ENCODE measurements at regions not wholly inside any gene's neighbourhood (a gene's known extent, or its start where the extent isn't known, plus 50 kb on each side); places are given as distances from the start of the nearest gene placed in this dataset.

DNA sequence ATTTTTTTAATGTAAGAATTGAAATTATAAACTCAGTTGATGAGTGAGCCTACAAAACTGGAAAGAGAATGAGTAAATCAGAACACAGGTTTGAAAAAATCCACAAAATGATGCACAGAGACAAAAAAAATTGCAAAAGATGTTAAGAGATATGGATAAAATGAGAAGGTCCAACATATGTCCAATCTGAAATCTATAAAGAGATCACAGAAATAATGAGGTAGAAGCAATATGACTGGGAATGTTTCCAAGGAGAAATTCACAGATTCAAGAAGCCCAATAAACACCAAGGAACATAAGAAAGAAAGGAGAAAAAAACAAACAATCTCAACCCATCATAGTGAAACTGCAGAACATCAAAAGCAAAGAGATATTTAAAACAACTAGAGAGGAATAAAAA is 288.4 kb upstream of the SLC30A5 start:
- TF ChIP-seq, protein P1, sequence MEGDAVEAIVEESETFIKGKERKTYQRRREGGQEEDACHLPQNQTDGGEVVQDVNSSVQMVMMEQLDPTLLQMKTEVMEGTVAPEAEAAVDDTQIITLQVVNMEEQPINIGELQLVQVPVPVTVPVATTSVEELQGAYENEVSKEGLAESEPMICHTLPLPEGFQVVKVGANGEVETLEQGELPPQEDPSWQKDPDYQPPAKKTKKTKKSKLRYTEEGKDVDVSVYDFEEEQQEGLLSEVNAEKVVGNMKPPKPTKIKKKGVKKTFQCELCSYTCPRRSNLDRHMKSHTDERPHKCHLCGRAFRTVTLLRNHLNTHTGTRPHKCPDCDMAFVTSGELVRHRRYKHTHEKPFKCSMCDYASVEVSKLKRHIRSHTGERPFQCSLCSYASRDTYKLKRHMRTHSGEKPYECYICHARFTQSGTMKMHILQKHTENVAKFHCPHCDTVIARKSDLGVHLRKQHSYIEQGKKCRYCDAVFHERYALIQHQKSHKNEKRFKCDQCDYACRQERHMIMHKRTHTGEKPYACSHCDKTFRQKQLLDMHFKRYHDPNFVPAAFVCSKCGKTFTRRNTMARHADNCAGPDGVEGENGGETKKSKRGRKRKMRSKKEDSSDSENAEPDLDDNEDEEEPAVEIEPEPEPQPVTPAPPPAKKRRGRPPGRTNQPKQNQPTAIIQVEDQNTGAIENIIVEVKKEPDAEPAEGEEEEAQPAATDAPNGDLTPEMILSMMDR (IDR thresholded peaks at IDR 0.05; ENCODE audit: control insufficient read depth, extremely low read depth, insufficient read depth), result no peak
- H3K4me3 ChIP-seq (ENCODE audit: low read depth, low read length), result no peak overlapping the region
- no peak for DNase-seq (ENCODE audit: low read depth)

DNA sequence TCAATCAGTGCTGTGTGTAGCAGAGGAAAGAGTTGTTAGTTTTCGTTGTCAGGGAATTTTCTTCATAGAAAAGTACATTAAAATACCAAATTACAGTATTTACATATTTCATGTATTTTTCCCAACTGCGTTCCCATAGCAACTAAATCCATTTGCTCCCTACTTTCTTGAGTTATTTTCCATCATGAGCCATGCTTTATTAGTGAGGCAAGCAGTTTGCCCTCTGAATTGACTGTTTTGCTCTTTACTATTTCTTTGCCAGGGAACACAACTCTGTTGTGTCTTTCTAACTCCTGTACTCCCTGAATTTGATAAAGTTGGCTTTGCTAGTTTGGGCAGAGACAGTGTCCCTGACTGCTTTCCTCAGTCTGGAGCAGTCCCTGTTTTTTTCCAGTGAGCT is 276.2 kb upstream of the SLC30A5 start:
- H3K4me3 ChIP-seq (ENCODE audit: low read depth, low read length), result no peak overlapping the region
- no peak for DNase-seq (ENCODE audit: low read depth)
- TF ChIP-seq, protein P1 (IDR thresholded peaks at IDR 0.05; ENCODE audit: control insufficient read depth, extremely low read depth, insufficient read depth), result no peak

DNA sequence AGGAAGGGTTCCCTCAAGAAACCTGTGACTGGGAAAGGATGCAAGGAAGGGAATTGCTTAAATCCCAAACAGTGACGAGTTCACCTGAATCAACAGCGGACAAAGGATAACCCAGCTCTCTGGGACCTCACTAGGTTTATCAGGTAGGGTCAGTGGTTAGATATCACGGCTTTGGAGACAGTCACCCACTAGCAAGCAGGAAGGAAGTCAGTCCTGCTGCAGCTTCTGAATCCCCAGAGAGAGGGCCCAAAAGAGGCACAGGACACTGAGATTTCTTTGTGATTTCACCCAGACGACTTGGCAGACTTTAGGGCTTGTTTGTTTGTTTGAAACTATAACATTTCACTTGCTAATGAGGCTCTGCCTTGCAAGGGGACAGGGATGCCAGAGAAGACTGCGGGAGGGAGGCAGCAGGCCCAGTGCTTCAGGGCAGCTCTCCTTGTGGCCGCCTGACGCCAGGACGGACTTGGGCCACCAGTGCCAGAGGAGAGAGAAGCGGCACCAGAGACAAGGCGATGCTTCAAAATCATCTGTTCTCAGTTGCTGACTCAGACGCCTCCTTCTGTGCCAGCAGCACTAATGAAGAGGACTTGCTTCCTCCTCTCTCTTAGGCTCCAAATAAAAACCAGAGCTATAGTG is 275.6 kb upstream of the SLC30A5 start:
- no peak for DNase-seq (ENCODE audit: low read depth)
- TF ChIP-seq, protein P1 (IDR thresholded peaks at IDR 0.05; ENCODE audit: control insufficient read depth, extremely low read depth, insufficient read depth), result no peak

DNA sequence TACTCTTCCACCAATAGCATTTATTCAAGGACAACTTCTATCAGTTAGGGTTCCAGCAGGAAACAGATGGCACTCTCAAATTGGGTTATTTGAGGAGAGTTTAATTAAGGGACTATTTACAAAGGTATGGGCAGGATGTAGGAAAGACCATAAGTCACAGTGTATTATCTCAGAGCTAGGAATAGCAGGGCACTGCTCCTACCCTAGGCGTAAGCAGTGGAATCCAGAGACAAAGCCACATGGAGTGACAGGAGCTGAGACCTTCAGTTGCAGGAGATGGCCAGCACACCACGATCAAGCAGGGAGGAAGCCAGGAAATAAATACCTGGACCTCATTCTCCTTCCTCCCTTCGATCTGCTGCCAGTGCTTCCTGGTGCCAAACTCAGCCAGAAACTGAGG is 274.9 kb upstream of the SLC30A5 start:
- H3K4me3 ChIP-seq (ENCODE audit: low read depth, low read length), result no peak overlapping the region
- TF ChIP-seq, protein P1 (IDR thresholded peaks at IDR 0.05; ENCODE audit: control insufficient read depth, extremely low read depth, insufficient read depth), result no peak
- no peak for DNase-seq (ENCODE audit: low read depth)

More for the DNA sequence above, 275.6 kb upstream of the SLC30A5 start:
- no peak overlapping the region for H3K4me3 ChIP-seq (ENCODE audit: low read depth, low read length)

DNA sequence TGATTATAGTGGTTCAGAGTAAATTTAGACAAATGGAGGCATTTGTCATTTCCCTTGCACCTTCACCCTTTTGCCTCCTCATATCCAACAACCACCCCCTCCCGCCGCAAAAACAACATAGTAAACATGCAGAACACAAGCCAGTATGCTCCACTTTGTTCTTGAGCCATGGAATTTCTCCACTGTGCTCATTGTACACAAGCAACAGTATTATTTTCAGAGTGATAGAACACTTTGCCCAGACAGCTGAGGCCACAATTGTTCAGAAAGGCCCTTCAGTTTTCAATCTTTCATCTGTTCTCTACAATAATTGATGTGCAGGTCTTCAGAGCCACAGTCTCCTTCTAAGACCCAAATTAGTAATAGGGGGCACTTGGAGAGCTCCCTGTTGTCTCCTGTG is 272.8 kb upstream of the SLC30A5 start:
- TF ChIP-seq, protein P1 (IDR thresholded peaks at IDR 0.05; ENCODE audit: control insufficient read depth, extremely low read depth, insufficient read depth), result no peak
- DNase-seq (ENCODE audit: low read depth), result no peak
- no peak overlapping the region for H3K4me3 ChIP-seq (ENCODE audit: low read depth, low read length)

DNA sequence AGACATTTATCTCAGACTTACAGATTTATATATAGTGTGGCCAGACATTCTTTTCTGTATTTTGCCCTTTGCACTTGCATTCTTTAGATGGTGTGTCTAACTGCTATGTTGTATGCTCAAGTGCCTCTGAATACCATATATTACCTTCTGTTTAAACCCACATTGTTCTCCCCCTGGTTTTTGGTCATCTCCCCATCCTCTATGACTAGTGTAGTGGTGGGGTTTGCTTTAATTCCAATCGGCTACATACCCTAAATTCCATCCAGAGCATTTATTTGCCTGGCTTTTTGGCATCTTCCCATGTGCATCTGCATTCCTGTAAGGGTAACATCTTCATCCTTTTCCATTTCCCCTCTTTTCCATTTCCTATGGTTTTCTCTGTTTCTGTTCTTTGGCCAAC is 271.0 kb upstream of the SLC30A5 start:
- no peak overlapping the region for H3K4me3 ChIP-seq (ENCODE audit: low read depth, low read length)
- DNase-seq (ENCODE audit: low read depth), result no peak
- TF ChIP-seq, protein P1 (IDR thresholded peaks at IDR 0.05; ENCODE audit: control insufficient read depth, extremely low read depth, insufficient read depth), result no peak

DNA sequence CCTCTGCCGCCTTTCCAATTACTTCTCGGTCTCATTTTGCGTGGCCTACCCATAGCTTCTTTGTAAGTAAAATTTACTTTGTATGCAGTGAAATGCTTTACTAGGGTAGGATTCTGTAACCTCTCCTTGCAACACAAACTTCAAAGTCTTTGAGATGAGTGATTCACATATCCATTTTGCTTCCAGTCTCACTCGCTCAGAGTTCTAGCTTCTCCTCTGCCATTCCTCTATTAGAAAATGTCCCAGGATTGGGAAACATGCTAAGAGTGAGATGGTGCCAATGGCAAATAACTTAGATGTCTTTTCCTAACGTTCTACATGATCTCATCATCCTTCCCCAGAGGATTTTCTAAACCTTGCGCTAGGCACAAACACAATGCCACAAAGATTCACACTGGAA is 270.5 kb upstream of the SLC30A5 start:
- no peak for DNase-seq (ENCODE audit: low read depth)
- TF ChIP-seq, protein P1 (IDR thresholded peaks at IDR 0.05; ENCODE audit: control insufficient read depth, extremely low read depth, insufficient read depth), result no peak
- no peak overlapping the region for H3K4me3 ChIP-seq (ENCODE audit: low read depth, low read length)
